Thyroid gland (tissue), 4 donors: ENCODE measurements at regions not wholly inside any gene's neighbourhood (a gene's known extent, or its start where the extent isn't known, plus 50 kb on each side); places are given as distances from the start of the nearest gene placed in this dataset.

Experiments used
- POLR2A ChIP-seq, 2 donors: fragments of 450-650 bp; IDR thresholded peaks; one replicate each; pipeline ENCODE4 v1.6.1; 2017; ENCODE audit warnings: antibody characterized with exemption in 2 of 2, mild to moderate bottlenecking in 2 of 2, moderate library complexity in 1 of 2
- TF ChIP-seq, protein P1 (sequence below), 6 experiments: fragments of 200-600 bp in 3 of 6; fragments of 450-650 bp in 3 of 6; sonication (generic) in 3 of 6; IDR thresholded peaks; one replicate each; pipeline ENCODE4 v1.5.1; 2016 to 2019; ENCODE audit warnings: antibody characterized with exemption in 6 of 6, mild to moderate bottlenecking in 2 of 6, inconsistent platforms in 1 of 6, moderate library complexity in 1 of 6

DNA sequence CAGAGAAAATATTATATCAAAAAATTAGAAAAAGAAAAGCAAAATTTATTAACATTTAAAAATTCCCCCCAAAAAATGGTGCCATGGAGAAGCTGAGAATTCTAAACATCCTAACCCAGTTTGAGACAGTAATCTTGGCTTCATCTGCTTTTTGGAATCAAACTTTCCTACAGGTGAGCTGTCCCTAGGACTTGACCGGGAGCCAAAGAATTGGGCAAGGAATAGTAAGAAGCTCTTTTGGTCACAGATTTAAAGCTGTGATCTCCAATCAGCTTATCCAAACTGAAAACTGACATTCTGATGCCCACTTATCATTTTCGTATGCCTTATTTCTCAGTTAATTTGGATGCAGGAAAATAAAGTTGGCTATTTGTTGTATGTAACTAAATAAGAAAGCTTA, 457.3 kb upstream of the DMAC1 start:
- TF ChIP-seq, protein P1, sequence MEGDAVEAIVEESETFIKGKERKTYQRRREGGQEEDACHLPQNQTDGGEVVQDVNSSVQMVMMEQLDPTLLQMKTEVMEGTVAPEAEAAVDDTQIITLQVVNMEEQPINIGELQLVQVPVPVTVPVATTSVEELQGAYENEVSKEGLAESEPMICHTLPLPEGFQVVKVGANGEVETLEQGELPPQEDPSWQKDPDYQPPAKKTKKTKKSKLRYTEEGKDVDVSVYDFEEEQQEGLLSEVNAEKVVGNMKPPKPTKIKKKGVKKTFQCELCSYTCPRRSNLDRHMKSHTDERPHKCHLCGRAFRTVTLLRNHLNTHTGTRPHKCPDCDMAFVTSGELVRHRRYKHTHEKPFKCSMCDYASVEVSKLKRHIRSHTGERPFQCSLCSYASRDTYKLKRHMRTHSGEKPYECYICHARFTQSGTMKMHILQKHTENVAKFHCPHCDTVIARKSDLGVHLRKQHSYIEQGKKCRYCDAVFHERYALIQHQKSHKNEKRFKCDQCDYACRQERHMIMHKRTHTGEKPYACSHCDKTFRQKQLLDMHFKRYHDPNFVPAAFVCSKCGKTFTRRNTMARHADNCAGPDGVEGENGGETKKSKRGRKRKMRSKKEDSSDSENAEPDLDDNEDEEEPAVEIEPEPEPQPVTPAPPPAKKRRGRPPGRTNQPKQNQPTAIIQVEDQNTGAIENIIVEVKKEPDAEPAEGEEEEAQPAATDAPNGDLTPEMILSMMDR (IDR thresholded peaks at IDR 0.05) = no peak
- no peak for TF ChIP-seq POLR2A (IDR thresholded peaks at IDR 0.05)
